NCI-H1092 (cell line): ENCODE measurements at regions not wholly inside any gene's neighbourhood (a gene's known extent, or its start where the extent isn't known, plus 50 kb on each side); places are given as distances from the start of the nearest gene placed in this dataset.
"Not testable (repeated sequence)": the region's sequence is repeated elsewhere in the genome, so short reads cannot be mapped to it uniquely, and the experiment has no call there.

ENCODE experiments used
- DNase-seq: peaks from one replicate; lab custom pipeline; 2025; lab: John Stamatoyannopoulos, UW

DNA sequence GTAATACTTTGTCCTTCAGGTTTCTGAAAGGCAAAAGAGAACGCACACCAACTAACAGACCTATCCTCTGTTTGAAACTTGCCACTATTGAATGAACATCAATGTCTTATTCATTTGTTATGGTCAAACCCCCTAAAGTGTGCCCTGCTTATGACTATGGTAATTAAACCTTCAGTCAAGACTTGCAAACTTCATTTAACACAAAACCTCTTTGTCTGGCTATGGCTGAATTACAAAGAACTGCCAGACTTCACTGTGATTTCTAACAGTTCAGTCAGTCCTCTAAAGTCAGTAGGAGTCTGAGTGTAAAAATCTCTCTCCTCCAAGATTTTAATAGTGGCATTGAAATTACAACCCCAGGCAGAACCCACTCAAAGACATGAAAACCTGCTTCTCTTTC is 702.5 kb upstream of the LRRN3 start:
- no peak for DNase-seq

DNA sequence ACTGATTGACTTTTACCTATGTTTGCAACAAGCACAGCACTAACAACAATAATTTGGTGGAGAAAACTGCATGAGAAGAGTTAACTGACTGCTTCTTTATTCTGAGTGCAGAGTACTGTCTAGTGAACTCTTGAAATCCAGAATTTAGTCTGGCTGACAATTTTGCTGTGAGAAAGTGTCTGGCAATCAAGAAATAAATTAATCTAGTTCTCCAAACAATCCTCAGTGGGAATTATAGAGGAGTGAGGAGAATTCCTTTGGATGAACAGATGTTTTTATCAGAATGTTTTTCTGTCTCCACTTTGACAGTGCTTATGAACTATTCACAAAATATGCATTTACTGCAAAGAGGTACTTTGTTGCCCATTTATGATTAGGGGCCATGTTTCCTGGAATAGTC is 694.9 kb upstream of the LRRN3 start:
- DNase-seq, result no peak

DNA sequence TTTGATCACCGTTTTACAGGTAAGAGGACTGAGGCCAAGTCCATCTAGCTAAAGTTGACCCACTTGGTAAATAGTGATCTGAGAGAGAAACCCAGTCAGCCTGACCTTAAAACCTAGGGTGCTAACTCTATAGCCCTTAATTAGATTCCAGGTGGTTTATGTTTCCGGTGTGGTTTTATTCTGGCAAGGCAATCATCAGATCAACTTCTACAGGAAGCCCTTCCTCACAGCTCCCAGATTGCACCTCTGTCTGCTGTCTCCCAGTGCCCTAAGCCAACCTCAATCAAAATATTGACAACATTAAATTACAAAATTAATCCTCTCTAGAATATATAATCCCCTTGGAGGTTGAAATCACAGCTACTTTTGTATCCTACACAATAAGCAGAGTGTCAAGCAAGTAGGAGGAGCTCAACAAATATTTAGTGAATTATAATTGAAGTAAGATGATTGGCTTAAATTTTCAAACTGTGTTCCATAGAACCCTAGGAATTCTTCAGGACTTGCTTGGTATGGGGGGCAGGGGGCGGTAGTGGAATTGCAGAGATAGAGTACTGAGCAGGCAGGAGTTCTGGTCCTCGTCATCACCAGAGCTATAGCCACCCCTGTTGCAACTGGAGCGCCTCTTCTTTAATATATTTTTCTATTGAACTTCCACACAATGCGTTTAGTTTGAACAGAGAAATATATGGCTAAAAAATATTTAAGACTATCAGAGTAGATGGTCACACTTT is 692.8 kb upstream of the LRRN3 start:
- no peak for DNase-seq

GRCh38 chr7:110399421-110399820 is 691.5 kb upstream of the LRRN3 start:
- DNase-seq, result no peak

DNA sequence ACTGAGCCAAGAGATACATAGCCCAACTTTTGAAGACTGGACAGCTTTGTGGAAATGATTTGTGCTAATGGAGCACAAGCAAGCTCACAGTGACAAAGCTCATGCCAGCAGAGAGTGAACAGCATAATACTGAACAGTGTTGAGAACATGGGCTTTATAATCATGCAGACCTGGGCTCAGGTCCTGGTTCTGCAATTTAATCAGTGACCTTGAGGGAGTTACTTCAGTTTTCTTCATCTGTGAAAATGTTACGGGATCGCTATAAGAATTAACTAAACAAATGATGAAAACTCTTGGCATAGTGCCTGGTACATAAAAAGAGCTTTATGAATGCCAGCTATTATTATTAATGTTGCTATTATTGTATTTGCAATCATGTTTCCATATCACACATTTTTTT is 690.5 kb upstream of the LRRN3 start:
- no peak for DNase-seq

- DNase-seq, result no peak
Observed at GRCh38 chr7:110407242-110407641, 683.7 kb upstream of the LRRN3 start.

- no peak for DNase-seq
Observed at GRCh38 chr7:110407706-110408105, 683.2 kb upstream of the LRRN3 start.

DNA sequence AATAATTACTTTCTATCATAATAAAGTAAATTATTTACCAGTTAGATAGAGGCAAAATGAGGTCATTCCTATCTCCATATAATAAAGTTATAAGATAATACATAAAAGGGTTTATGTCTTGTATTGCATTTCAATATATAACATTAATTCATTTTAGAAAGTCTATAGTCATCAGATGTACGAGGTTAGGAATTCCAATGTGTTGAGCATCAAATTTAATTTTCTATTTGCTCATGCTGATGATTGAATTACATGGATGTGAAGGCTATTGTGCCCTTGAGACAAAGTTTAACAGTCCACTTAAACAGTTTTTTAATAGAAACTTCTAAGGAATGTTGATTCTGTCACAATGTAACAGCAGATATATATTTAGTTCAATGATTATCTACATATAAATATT is 678.3 kb upstream of the LRRN3 start:
- no peak for DNase-seq

DNA sequence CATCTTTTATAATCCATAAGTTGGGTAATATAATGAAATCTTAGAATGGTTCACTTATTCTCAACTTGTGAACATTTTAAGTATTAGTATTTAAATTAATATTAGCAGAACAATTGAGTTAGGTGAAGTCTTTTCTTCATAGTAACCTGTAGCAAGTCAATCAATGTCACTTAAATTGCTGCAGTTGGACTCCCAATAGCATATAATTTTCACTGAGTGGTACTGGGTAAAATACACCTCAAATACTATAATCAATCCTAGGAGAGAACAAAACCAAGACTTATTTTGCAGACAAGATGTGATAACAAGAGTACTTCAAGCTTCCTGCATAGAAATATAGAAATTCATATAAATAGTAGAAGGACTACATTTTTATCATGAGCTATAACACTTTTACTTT is 677.9 kb upstream of the LRRN3 start:
- no peak for DNase-seq

DNA sequence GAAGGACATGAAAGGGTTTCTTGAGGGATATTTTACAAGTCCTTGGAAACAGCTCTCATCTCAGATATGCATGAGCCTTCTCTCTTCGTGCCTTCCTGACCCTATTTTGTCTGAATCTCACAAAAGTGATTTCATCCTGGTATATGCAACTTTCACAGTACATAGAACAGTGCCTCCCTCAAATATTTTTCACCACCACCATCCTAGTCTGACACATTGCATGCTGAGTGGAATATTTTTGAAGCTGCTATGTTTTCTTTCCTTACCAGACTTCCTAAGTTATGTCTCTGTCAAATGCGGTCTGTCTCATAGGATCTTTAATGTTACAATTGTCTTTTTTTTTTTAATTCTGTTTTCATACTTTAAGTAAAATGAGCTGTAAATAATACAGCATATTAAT is 673.3 kb upstream of the LRRN3 start:
- no peak for DNase-seq

DNA sequence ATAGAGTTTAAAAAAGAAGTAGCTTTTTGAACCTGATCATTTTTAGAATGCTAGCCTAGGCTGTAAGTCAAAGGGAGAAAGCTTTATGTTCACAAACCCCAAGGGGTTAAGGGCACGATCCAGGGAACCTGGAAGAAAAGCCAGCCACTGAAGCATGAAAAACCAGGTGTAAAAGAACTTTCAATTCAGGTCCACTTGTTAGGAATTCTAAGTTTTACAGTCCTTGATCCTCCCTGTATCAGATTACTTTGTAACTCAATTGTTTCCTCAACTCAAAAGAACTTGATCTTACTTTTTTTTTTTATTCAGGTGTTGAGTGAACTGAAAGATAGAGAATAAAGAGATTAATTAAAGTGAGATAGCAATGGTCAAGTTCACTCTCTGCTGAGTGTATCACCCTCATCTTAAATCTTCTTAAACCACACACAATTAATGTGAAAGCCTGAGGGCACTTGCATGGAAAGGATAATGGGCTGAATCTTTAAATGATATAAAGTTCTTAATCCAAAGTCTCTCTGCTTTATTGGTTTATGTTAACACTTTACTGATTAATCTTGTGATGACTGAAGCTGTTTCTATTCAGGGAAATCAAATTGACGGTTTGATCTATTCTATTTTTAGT is 672.2 kb upstream of the LRRN3 start:
- DNase-seq, result no peak

DNA sequence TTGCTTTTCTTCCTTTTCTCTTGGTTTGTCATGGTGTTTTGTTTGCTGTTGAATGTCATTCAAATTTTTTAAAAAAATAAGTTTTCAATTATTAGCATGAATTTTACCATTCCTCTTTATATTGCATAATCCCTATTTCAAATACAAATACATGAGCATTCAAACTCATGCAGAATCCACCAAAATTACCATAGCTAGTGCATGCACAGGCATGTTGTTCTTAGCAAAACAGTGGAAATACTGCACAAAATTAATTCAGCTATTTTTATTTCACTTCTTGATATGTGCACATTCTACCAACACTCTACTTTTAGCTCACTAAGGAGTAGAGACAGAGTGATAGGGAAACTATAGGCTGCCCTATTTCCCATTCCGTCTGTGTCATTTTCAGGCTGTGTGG is 670.1 kb upstream of the LRRN3 start:
- no peak for DNase-seq

DNA sequence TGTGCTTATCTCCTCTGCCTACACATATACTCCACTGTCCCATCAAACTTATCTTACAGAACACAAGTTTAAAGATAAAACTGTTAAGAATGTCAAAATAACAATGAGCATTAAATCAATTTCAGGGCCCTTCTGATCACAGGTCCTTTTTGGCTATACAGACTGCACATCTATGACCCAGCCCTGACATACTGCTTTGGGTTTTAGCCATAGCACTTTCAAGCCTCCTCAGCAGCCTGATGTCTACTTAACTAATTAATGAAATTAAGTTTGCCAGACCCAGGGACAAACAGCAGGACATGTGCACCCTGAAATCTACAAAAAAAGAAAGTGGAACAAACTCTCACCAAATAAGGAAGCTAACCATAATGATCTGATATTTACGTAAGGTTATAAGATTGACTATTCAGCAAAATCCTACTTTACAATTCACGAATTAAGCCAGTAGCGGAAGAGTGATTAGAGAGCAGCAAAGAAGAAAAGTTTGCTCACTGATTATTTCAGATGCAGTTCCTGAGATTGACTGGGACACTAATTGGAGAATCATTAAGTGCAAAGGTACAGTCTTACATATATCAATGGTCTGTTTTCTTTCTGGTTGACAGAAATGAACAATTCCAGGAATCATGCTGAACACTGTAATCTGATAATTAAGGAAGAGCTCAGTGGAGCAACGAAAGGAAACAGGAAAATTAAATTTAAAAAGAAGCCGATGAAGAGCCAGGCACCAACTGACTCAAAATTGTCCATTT is 669.3 kb upstream of the LRRN3 start:
- no peak for DNase-seq

- no peak for DNase-seq
Observed at GRCh38 chr7:110432061-110432553, 658.8 kb upstream of the LRRN3 start.

DNA sequence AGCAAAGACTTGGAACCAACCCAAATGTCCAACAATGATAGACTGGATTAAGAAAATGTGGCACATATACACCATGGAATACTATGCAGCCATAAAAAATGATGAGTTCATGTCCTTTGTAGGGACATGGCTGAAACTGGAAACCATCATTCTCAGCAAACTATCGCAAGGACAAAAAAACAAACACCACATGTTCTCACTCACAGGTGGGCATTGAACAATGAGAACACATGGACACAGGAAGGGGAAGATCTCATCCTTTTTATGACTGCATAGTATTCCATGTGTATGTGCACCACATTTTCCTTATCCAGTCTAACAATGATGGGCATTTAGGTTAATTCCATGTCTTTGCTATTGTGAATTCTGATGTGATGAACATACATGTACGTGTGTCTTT is 652.0 kb upstream of the LRRN3 start:
- not testable (repeated sequence) for DNase-seq

DNA sequence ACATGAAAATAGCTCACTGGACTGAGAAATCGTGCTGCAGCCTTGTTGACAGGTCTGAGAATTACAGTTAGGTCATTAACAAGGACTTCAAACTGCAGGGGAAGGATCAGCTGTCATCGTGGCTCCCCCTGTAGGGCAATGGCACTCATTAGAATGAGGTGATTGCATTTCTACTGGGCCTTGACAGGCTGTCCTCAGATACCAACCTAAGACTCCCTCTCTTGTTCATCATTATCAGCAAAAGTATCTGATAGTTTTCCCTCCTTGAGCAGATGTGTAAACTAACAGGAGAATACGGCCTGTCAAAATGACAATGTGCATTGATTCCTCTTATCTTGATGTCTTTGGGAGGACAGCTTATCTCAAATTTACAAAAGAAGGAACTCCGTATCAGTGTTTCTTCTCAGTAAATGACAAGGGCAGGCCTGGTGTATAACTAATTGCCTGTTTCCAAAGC is 648.5 kb upstream of the LRRN3 start:
- DNase-seq, result no peak

GRCh38 chr7:110446658-110447057 is 644.3 kb upstream of the LRRN3 start:
- no peak for DNase-seq

- DNase-seq, result no peak
Observed at GRCh38 chr7:110448918-110449317, 642.0 kb upstream of the LRRN3 start.

DNA sequence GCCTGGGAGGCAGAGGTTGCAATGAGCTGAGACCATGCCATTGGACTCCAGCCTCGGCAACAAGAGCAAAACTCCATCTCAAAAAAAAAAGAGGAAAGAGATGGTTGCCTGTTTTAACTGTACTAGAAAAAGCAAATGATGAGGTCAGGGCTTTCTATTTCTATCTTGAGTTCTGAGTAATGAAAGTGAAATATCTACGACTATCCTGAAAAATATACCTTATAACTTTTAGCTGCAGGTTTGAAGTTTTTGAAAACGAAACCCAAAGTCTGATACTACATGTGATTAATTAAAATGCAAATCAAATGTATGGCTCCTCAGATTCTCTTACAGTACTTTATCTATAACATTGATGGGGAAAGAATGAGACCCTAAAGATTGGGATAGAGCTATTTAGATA is 636.2 kb upstream of the LRRN3 start:
- no peak for DNase-seq

DNA sequence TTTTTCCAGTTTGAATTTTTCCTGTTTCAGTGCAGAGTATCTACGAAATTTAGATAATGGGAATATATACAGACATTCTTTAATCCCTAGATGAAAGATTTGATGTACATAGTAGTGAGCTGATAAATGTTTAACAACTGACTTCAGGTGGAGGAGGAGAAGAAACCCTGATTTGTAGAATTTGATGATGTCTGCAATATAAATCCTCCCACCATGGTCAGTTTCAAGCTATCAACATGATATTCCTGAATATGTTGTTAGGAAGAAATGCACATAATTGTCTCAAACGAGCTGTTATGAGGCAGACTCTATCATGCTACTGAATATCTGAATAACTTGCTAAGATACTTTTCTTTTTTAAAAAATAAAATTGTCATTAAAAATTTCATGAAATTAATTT is 629.3 kb upstream of the LRRN3 start:
- no peak for DNase-seq

DNA sequence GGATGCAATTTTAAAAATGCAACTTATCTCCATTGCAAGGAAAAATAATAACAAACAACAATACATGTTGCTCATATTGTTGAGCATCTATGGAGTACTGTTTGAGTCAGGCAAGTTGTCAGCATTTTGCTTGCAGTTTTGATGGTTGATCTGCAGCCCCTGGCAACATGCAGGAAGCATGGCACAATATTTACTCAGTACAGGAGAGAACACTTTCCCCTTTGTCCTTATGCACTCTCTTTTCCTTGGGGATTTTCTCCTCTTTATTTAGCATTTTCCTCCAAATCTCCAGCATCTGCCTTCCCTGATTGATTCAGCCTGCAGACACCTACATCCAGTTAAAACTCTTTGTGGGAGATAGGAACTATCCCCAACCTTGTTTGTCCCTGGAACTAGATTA is 620.5 kb upstream of the LRRN3 start:
- DNase-seq, result no peak

DNA sequence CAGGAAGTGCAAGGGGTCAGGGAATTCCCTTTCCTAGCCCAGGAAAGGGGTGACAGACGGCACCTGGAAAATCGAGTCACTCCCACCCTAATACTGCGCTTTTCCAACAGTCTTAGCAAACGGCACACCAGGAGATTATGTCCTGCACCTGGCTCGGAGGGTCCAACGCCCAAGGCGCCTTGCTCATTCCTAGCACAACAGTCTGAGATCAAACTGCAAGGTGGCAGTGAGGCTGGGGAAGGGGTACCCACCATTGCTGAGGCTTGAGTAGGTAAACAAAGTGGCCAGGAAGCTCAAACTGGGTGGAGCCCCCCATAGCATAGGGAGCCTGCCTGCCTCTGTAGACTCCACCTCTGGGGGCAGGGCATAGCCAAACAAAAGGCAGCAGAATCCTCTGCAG is 618.5 kb upstream of the LRRN3 start:
- not testable (repeated sequence) for DNase-seq

DNA sequence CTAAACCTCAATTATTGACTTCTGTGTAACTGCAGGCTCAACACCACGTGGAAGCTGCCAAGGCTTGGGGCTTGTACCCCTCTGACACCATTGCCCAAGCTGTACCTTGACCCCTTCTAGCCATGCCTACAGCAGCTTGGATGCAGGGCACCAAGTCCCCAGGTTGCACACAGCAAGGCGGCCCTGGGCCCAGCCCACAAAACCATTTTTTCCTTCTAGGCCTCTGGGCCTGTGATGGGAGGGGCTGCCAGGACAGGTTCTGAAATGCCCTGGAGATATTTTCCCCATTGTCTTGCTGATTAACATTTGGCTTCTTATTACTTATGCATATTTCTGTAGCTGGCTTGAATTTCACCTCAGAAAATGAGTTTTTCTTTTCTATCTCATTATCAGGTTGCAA is 610.0 kb upstream of the LRRN3 start:
- no peak for DNase-seq
